Liver (tissue), 3 donors: ENCODE measurements at regions not wholly inside any gene's neighbourhood (a gene's known extent, or its start where the extent isn't known, plus 50 kb on each side); places are given as distances from the start of the nearest gene placed in this dataset.

Experiments used
- EGR1 ChIP-seq, 2 donors: IDR thresholded peaks; 2 replicates each; pipeline ENCODE4 v1.6.1; 2016 to 2018; ENCODE audit warnings: antibody characterized with exemption in 2 of 2, low read depth in 2 of 2
- GABPA ChIP-seq, 2 donors: IDR thresholded peaks in 1 of 2; conservative IDR thresholded peaks in 1 of 2; 2 replicates each; pipeline ENCODE4 v1.6.1; 2016; ENCODE audit warnings: antibody characterized with exemption in 2 of 2, mild to moderate bottlenecking in 1 of 2, moderate library complexity in 1 of 2
- NR2F2 ChIP-seq: IDR thresholded peaks from 2 replicates; pipeline ENCODE4 v1.6.1; 2016; ENCODE audit warnings: antibody characterized with exemption
- RAD21 ChIP-seq, 2 donors: IDR thresholded peaks; 2 replicates each; pipeline ENCODE4 v1.6.1; 2016; ENCODE audit warnings: antibody characterized with exemption in 2 of 2, mild to moderate bottlenecking in 2 of 2
- REST ChIP-seq: IDR thresholded peaks from 2 replicates; pipeline ENCODE4 v1.6.1; 2016; ENCODE audit warnings: antibody characterized with exemption, mild to moderate bottlenecking
- TAF1 ChIP-seq: conservative IDR thresholded peaks from 2 replicates; pipeline ENCODE4 v1.6.1; 2016; ENCODE audit warnings: antibody characterized with exemption, mild to moderate bottlenecking
- YY1 ChIP-seq: IDR thresholded peaks from 2 replicates; pipeline ENCODE4 v1.6.1; 2016; ENCODE audit warnings: antibody characterized with exemption, mild to moderate bottlenecking
- TF ChIP-seq, protein P1 (sequence below): fragments of 150-350 bp; IDR thresholded peaks from 2 replicates; pipeline ENCODE4 v1.5.1; 2017; ENCODE audit warnings: improper control_type of control experiment, low read depth, low read length; ENCODE audit not compliant: missing input control
- donor health status: healthy.
- donor health status: healthy.

- TF ChIP-seq, protein P1, sequence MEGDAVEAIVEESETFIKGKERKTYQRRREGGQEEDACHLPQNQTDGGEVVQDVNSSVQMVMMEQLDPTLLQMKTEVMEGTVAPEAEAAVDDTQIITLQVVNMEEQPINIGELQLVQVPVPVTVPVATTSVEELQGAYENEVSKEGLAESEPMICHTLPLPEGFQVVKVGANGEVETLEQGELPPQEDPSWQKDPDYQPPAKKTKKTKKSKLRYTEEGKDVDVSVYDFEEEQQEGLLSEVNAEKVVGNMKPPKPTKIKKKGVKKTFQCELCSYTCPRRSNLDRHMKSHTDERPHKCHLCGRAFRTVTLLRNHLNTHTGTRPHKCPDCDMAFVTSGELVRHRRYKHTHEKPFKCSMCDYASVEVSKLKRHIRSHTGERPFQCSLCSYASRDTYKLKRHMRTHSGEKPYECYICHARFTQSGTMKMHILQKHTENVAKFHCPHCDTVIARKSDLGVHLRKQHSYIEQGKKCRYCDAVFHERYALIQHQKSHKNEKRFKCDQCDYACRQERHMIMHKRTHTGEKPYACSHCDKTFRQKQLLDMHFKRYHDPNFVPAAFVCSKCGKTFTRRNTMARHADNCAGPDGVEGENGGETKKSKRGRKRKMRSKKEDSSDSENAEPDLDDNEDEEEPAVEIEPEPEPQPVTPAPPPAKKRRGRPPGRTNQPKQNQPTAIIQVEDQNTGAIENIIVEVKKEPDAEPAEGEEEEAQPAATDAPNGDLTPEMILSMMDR = no peak
- TF ChIP-seq RAD21 (IDR thresholded peaks at IDR 0.05) (no peak), EGR1 (IDR thresholded peaks at IDR 0.05; ENCODE audit: low read depth in 2 of 2) (no peak), YY1 (no peak), REST (no peak), TAF1 (no peak), NR2F2 (no peak), GABPA (IDR thresholded peaks at IDR 0.05 in 1 of 2, conservative IDR thresholded peaks at IDR 0.05 in 1 of 2) (no peak)
Observed at GRCh38 chr5:38031304-38031703, 191.5 kb upstream of the GDNF start.
